DMS153 treated with DMSO at 0.1 percent for 48 hours (cell line): ENCODE measurements at regions not wholly inside any gene's neighbourhood (a gene's known extent, or its start where the extent isn't known, plus 50 kb on each side); places are given as distances from the start of the nearest gene placed in this dataset.
"Not testable (repeated sequence)": the region's sequence is repeated elsewhere in the genome, so short reads cannot be mapped to it uniquely, and the experiment has no call there.

Source experiments
- DNase-seq: peaks from one replicate; lab custom pipeline; 2025; ENCODE audit not compliant: unreplicated experiment; lab: John Stamatoyannopoulos, UW

DNA sequence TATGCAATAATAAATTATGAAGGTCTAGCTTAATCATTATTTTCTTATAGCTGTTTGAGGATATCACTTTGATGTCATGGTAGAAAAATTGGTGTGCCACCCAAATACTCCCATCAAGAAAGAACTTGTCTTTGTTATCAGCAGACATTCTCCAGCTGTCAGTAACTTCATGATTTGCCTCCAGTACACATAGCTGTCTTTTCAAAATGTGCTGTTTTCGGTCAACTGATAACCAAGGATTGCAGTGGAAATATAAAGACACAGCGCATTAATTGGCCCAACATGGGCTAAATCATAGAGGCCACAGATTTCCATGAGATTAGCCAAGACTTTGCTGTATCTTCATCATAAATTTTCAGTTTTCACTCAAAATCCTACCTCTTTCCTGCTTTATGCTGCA is 993.5 kb upstream of the SEMA6A start:
- DNase-seq = no peak

DNA sequence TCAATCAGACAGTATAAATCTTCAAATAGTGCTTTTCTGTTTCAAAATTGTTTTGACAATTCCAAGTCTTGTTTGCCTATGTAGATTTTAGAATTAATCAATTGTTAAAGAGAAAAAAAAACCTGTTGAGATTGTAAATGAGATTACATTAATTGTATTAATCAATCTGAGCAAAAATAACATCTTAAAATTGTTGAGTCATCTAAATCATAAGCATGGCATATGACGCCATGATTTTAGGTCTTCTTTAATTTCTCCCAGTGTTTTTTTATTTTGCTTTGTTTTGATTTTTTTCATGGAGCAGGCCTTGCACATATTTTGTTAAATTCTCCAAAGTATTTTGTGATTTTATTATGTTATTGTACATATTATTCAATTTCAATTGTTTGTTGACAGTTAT is 988.0 kb upstream of the SEMA6A start:
- no peak for DNase-seq

- DNase-seq = no peak
Observed at GRCh38 chr5:117561531-117561930, 986.9 kb upstream of the SEMA6A start.

DNA sequence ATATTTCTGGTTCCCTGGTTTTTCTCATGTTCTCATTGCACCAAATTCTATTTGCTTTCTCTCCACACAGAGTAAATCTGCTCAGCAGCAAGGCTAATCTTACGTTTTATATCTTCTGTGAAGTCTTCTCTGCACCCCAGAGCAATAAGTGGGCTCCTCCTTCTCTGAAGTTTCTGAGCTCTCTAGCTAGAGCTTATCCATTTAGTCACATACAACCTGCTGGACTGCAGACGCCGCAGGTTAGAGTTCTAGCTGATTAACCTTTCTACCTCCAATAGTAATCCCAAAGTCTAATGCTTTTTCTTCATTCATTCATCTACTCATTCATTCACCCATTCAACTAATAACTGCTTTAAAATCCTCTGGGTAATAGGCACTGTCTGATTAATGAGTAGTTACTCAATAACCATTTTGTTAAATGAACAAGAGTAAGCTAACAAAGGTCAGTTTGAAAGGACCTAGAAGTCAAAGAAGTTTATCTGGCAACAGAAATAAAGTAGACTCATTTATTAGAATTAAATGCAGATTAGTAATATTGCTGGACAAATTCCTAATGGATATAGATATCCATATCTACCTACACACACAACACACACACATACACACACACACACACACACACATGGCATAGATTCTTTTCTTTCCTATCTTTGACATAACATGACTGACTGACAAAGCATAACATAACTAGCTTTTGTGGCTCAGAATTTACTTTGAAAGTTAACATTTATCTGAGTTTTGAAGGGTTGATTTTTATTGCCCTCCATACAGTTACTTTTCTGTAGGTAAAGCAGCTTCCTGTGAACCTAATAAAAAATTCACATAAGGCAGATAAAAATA is 984.6 kb upstream of the SEMA6A start:
- DNase-seq = no peak

GRCh38 chr5:117551236-117551635 is 976.6 kb upstream of the SEMA6A start:
- DNase-seq = no peak

- no peak for DNase-seq
Observed at GRCh38 chr5:117547192-117547591, 972.6 kb upstream of the SEMA6A start.

DNA sequence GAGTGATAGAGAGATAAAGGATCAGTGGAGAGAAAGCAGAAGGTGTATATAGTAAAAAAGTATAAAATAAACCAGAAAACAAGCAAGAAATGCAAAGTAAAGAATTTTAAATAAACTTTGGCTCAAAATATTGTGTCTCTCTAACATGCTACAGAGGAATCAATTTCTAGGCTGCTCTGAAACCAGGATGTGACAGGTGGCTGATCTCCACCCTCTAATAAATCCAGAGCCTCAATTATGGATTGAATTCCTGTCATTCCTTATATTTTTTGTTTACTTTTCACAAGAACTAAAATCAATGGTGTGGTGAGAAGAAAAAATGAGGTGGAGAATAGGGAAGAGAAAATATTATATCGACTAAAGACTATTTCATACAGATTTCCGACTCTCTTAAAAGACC is 965.1 kb upstream of the SEMA6A start:
- DNase-seq = no peak

DNA sequence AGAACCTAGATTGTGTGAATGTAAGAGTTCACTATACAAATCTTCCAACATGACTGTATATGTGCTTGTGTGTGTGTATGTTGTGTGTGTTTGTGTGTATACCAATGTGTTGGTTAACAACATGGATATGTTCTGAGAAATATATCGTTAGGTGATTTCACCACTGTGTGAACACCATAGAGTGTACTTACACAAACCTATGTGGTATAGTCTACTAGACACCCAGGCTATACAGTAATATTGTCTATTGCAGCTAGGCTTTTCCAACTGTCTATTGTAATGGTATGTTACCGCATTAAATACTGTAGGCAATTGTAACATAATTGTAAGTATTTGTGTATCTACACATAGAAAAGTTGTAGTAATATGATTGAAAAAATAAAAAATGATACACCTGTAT is 959.2 kb upstream of the SEMA6A start:
- DNase-seq = no peak

DNA sequence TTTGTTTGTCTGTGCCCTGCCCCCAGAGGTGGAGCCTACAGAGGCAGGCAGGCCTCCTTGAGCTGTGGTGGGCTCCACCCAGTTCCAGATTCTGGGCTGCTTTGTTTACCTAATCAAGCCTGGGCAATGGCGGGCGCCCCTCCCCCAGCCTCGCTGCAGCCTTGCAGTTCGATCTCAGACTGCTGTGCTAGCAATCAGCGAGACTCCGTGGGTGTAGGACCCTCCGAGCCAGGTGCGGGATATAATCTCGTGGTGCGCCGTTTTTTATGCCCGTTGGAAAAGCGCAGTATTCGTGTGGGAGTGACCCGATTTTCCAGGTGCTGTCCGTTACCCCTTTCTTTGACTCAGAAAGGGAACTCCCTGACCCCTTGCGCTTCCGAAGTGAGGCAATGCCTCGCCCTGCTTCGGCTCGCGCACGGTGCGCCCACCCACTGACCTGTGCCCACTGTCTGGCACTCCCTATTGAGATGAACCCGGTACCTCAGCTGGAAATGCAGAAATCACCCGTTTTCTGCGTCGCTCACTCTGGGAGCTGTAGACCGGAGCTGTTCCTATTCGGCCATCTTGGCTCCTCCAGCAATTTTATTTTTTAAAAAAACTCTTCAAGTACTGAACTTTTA is 958.5 kb upstream of the SEMA6A start:
- DNase-seq = not testable (repeated sequence)

GRCh38 chr5:117519957-117520500 is 945.4 kb upstream of the SEMA6A start:
- no peak for DNase-seq

GRCh38 chr5:117504305-117504704 is 929.7 kb upstream of the SEMA6A start:
- DNase-seq = no peak

DNA sequence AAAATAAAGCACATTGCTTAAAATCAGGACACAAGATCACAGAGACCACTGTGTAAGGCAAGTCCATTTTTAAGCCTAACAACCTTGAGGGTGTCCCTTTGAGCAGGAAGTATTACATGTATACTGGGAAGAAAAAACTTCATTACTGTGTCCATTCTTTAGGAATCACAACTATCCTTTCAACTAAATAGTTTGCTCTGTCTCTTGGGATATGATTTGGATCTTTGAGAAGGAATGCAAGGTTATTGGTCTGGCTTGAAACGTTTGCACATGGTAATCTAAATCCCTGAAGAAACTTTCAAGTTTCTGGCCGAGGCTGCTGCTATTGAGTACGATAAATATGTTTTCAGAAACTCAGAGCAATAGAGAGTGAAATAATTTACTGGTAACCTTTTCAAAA is 923.0 kb upstream of the SEMA6A start:
- DNase-seq = no peak

GRCh38 chr5:117496801-117497200 is 922.2 kb upstream of the SEMA6A start:
- DNase-seq = no peak

GRCh38 chr5:117494188-117494587 is 919.6 kb upstream of the SEMA6A start:
- no peak for DNase-seq

DNA sequence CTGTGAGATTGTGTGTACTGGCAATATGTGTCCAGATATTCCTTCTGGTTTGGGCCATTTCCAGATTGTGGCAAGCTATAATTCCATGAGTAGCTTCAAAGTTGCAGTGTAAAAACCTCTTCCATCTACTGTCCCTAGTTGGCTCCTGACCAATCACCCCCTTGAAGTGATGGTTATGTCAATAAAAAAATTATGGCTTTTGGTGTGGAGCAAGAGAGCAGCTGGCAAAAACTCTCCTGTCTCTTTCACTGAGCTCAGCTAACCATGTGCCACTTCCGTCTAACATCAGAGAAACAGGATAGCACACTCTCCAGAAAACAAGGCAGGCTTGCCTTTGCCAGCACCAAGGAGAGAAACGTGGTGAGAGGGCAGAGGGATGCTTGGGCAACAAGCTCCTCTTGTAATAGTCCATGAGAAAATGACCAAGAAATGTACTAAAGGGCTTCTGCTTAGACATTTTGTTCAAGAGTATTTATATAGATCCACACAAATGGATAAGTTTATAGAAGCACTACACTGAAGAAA is 914.4 kb upstream of the SEMA6A start:
- peak; percentile 15 for DNase-seq

GRCh38 chr5:117487556-117487955 is 912.9 kb upstream of the SEMA6A start:
- no peak for DNase-seq

- DNase-seq = peak; percentile 8
Observed at GRCh38 chr5:117486879-117487391, 912.3 kb upstream of the SEMA6A start.

- DNase-seq = no peak
Observed at GRCh38 chr5:117486261-117486660, 911.6 kb upstream of the SEMA6A start.

GRCh38 chr5:117475919-117476318 is 901.3 kb upstream of the SEMA6A start:
- no peak for DNase-seq

GRCh38 chr5:117473165-117473564 is 898.5 kb upstream of the SEMA6A start:
- no peak for DNase-seq

GRCh38 chr5:117463881-117464570 is 889.4 kb upstream of the SEMA6A start:
- DNase-seq = no peak
